C1 segment of cervical spinal cord (tissue), 14 donors: ENCODE measurements at regions not wholly inside any gene's neighbourhood (a gene's known extent, or its start where the extent isn't known, plus 50 kb on each side); places are given as distances from the start of the nearest gene placed in this dataset.
A peak's percentile ranks its signal among the peaks of the same experiment; 100 is the strongest.

Source experiments
- DNase-seq, 14 donors: peaks; one replicate each; lab custom pipeline; 2025; lab: John Stamatoyannopoulos, UW

- DNase-seq = peak in 2 of 14 donors; percentile 29 to 47
These were observed 52.9 kb upstream of the HPF1 start for GRCh38 chr4:169810325-169811323.

GRCh38 chr4:169807934-169808509 is 50.3 kb upstream of the HPF1 start:
- DNase-seq = no peak
